Endothelial cell of umbilical vein (primary cell): ENCODE measurements at regions not wholly inside any gene's neighbourhood (a gene's known extent, or its start where the extent isn't known, plus 50 kb on each side); places are given as distances from the start of the nearest gene placed in this dataset.

Experiments
- BruUV-seq: library from RNA; stranded (reverse); fragments of 400-500 nt; replicated peaks from 2 replicates; lab custom pipeline; 2021; lab: Mats Ljungman, UMichigan
- CTCF ChIA-PET: fragments of 300-600, 350-600 bp; sonication (Branson Sonifier 250); formaldehyde crosslinking; loops from one replicate; lab custom pipeline; 2021; ENCODE audit warnings: antibody characterized with exemption, inconsistent platforms; lab: Charles Lee
- POLR2A ChIA-PET: fragments of 300-600, 350-600 bp; sonication (Branson Sonifier 250); formaldehyde crosslinking; loops from one replicate; lab custom pipeline; 2021; ENCODE audit warnings: antibody characterized with exemption, inconsistent platforms; lab: Charles Lee
- DNase-seq: peaks from one replicate; pipeline ENCODE4 v3.0.0-alpha.2; 2011; ENCODE audit warnings: low read depth, low spot score
- FAIRE-seq: peaks from 2 replicates; lab custom pipeline; 2011; peaks lifted over from hg19 to GRCh38; lab: Jason Lieb, UNC
- H2AFZ ChIP-seq: 2 replicates; pipeline ENCODE4 v1.6.0; 2012; ENCODE audit warnings: low read depth, low read length, control low read depth, inconsistent platforms
- H3K27ac ChIP-seq: 2 replicates; pipeline ENCODE4 v1.5.1; 2011; ENCODE audit warnings: low read depth, mild to moderate bottlenecking, control low read depth, low read length, moderate library complexity; ENCODE audit not compliant: insufficient read depth
- H3K27me3 ChIP-seq, 2 experiments: 2 replicates each; pipeline versions ENCODE4 v1.6.0 to v1.6.1; 2011; ENCODE audit warnings: low read length in 2 of 2, mixed read lengths in 1 of 2; ENCODE audit not compliant: control insufficient read depth in 2 of 2, insufficient read depth in 2 of 2
- H3K36me3 ChIP-seq, 2 experiments: 2 replicates in 1 of 2; 3 replicates in 1 of 2; pipeline ENCODE4 v1.5.1; 2011; ENCODE audit warnings: low read length in 2 of 2, mild to moderate bottlenecking in 1 of 2, moderate library complexity in 1 of 2; ENCODE audit not compliant: control insufficient read depth in 2 of 2, insufficient read depth in 2 of 2; ENCODE audit errors: extremely low read depth in 1 of 2
- H3K4me1 ChIP-seq: 3 replicates; pipeline ENCODE4 v1.5.1; 2011; ENCODE audit warnings: mild to moderate bottlenecking, low read length; ENCODE audit not compliant: control insufficient read depth, insufficient read depth; ENCODE audit errors: extremely low read depth
- H3K4me2 ChIP-seq: 2 replicates; pipeline ENCODE4 v1.6.1; 2011; ENCODE audit warnings: low read length, control low read depth, mixed read lengths; ENCODE audit not compliant: insufficient read depth
- H3K4me3 ChIP-seq, 3 experiments: fragments of 200-600 bp in 1 of 3; sonication (generic), shearing (Covaris generic) in 1 of 3; replicated peaks in 1 of 3; 2 replicates each; pipeline ENCODE4 v1.5.1; 2011 to 2016; ENCODE audit warnings: control low read depth in 3 of 3, low read length in 3 of 3, mild to moderate bottlenecking in 2 of 3, inconsistent platforms in 1 of 3, low read depth in 1 of 3, moderate library complexity in 1 of 3; ENCODE audit not compliant: insufficient read depth in 1 of 3
- H3K79me2 ChIP-seq: 2 replicates; pipeline ENCODE4 v1.6.0; 2012; ENCODE audit warnings: low read length, inconsistent platforms; ENCODE audit not compliant: control insufficient read depth, insufficient read depth
- H3K9ac ChIP-seq: replicated peaks from 2 replicates; pipeline ENCODE3; 2011; ENCODE audit warnings: low read length, control low read depth; ENCODE audit not compliant: insufficient read depth; ENCODE audit errors: extremely low read depth
- H3K9me1 ChIP-seq: replicated peaks from 3 replicates; pipeline ENCODE4 v1.6.0; 2011; ENCODE audit warnings: mild to moderate bottlenecking, low read length; ENCODE audit not compliant: control insufficient read depth, insufficient read depth; ENCODE audit errors: extremely low read depth
- H3K9me3 ChIP-seq: replicated peaks from 2 replicates; pipeline ENCODE4 v1.5.1; 2012; ENCODE audit warnings: low read length, inconsistent platforms; ENCODE audit not compliant: control insufficient read depth, insufficient read depth
- H4K20me1 ChIP-seq: replicated peaks from 2 replicates; pipeline ENCODE3; 2011; ENCODE audit warnings: mild to moderate bottlenecking, low read length; ENCODE audit not compliant: control insufficient read depth, insufficient read depth; ENCODE audit errors: extremely low read depth
- CTCF ChIP-seq, 2 donors: IDR thresholded peaks; 1 replicate in 1 of 2; 2 replicates in 1 of 2; pipeline ENCODE4 v1.5.1; 2011; ENCODE audit warnings: low read length in 2 of 2, mild to moderate bottlenecking in 2 of 2, moderate library complexity in 2 of 2, control low read depth in 1 of 2, inconsistent platforms in 1 of 2, low read depth in 1 of 2; ENCODE audit not compliant: insufficient read depth in 1 of 2; ENCODE audit errors: extremely low read depth in 1 of 2
- EZH2 ChIP-seq: IDR thresholded peaks from 2 replicates; pipeline ENCODE4 v1.6.1; 2012; ENCODE audit warnings: borderline replicate concordance, low read depth, mild to moderate bottlenecking, moderate library complexity, low read length, inconsistent platforms; ENCODE audit not compliant: severe bottlenecking
- FOS ChIP-seq: IDR thresholded peaks from 2 replicates; pipeline ENCODE4 v1.6.1; 2011; ENCODE audit warnings: mild to moderate bottlenecking, low read length, moderate library complexity, borderline replicate concordance; ENCODE audit not compliant: insufficient read depth
- GATA2 ChIP-seq: IDR thresholded peaks from 2 replicates; pipeline ENCODE4 v1.7.0; 2011; ENCODE audit warnings: low read depth, mild to moderate bottlenecking, moderate library complexity, mixed read lengths, low read length; ENCODE audit not compliant: insufficient read length, insufficient read depth
- JUN ChIP-seq: IDR thresholded peaks from 2 replicates; pipeline ENCODE4 v1.6.1; 2011; ENCODE audit warnings: borderline replicate concordance, low read depth; ENCODE audit not compliant: insufficient read length, insufficient read depth
- MAX ChIP-seq: IDR thresholded peaks from 2 replicates; pipeline ENCODE4 v1.6.1; 2011; ENCODE audit not compliant: insufficient read depth, insufficient read length
- MYC ChIP-seq: IDR thresholded peaks from one replicate; pipeline ENCODE4 v1.6.1; 2011; ENCODE audit warnings: mild to moderate bottlenecking, low read depth, low read length
- POLR2A ChIP-seq: IDR thresholded peaks from 2 replicates; pipeline ENCODE4 v1.6.1; 2012; ENCODE audit warnings: low read depth, mild to moderate bottlenecking, control low read depth, low read length
- POLR2AphosphoS5 ChIP-seq: IDR thresholded peaks from 2 replicates; pipeline ENCODE4 v1.6.1; 2012; ENCODE audit warnings: low read depth, mild to moderate bottlenecking, control low read depth, low read length, moderate library complexity; ENCODE audit not compliant: insufficient read depth
- dilution Hi-C: fragments of 300-500 bp; cut with MboI; formaldehyde crosslinking; loops from one replicate; pipeline ENCODE4 v1.15.0; 2019; ENCODE audit warnings: low sequenced_read_pairs; ENCODE audit not compliant: extremely low pct_ligation_motif_present
- intact Hi-C: fragments of 100-400 bp; cut with micrococcal nuclease; formaldehyde crosslinking; loops from one replicate; pipeline ENCODE4 v1.10.0; 2022

- no peaks in the 10 kb centered on the region for H3K79me2 ChIP-seq
- no peaks in the 10 kb centered on the region for H3K9me1 ChIP-seq
- no peak for FAIRE-seq
- no peaks in the 10 kb centered on the region for H3K9me3 ChIP-seq
- H2AFZ ChIP-seq: no peak overlapping the region
- H3K27me3 ChIP-seq: no peaks in the 10 kb centered on the region
- H3K4me1 ChIP-seq: peaks cover 14% of the 10 kb centered on the region
- CTCF ChIA-PET: no interaction called here
- intact Hi-C loops: no loop called here
- BruUV-seq: no TSS peak
- POLR2A ChIA-PET: no interaction called here
- H3K4me2 ChIP-seq: no peak overlapping the region
- no peak overlapping the region for H3K27ac ChIP-seq
- DNase-seq: no peak
- no peaks in the 10 kb centered on the region for H3K36me3 ChIP-seq
- no peaks in the 10 kb centered on the region for H4K20me1 ChIP-seq
- TF ChIP-seq JUN (no peak), MYC (no peak), POLR2A (no peak), POLR2AphosphoS5 (no peak), MAX (no peak), FOS (no peak), EZH2 (no peak), CTCF (IDR thresholded peaks at IDR 0.05; ENCODE audit: extremely low read depth in 1 of 2, insufficient read depth in 1 of 2, low read depth in 1 of 2, low read length in 2 of 2) (no peak), GATA2 (no peak)
- dilution Hi-C loops: no loop called here
- no peak overlapping the region for H3K9ac ChIP-seq
- no peak overlapping the region for H3K4me3 ChIP-seq
These were observed 102.2 kb downstream of the ARF6 start for GRCh38 chr14:49994951-49995561.
